HG02588 (cell line): ENCODE measurements at regions not wholly inside any gene's neighbourhood (a gene's known extent, or its start where the extent isn't known, plus 50 kb on each side); places are given as distances from the start of the nearest gene placed in this dataset.

Experiments used
- ATAC-seq: cut with Tn5 transposase; IDR thresholded peaks from one replicate; pipeline ENCODE4 v1.9.1; 2021; ENCODE audit warnings: mild to moderate bottlenecking, moderate library complexity; ENCODE audit not compliant: unreplicated experiment

- no peak for ATAC-seq
These were observed 119.0 kb upstream of the WDR17 start for GRCh38 chr4:175946472-175947116.

GRCh38 chr4:175947117-175947722, 118.4 kb upstream of the WDR17 start:
- ATAC-seq, result no peak

GRCh38 chr4:175951794-175952193, 113.8 kb upstream of the WDR17 start:
- no peak for ATAC-seq

GRCh38 chr4:175953116-175953515, 112.5 kb upstream of the WDR17 start:
- ATAC-seq, result no peak

- peak; percentile 97 for ATAC-seq
These were observed 111.6 kb upstream of the WDR17 start for GRCh38 chr4:175953960-175954521.

- ATAC-seq, result no peak
These were observed 111.0 kb upstream of the WDR17 start for GRCh38 chr4:175954685-175955084.

GRCh38 chr4:175961604-175962003, 104.0 kb upstream of the WDR17 start:
- ATAC-seq, result peak; percentile 89

GRCh38 chr4:175970072-175970471, 95.6 kb upstream of the WDR17 start:
- no peak for ATAC-seq

- no peak for ATAC-seq
These were observed 94.9 kb upstream of the WDR17 start for GRCh38 chr4:175970724-175971123.

GRCh38 chr4:175971388-175972179, 94.1 kb upstream of the WDR17 start:
- no peak for ATAC-seq

- no peak for ATAC-seq
These were observed 92.4 kb upstream of the WDR17 start for GRCh38 chr4:175973027-175973923.

- no peak for ATAC-seq
These were observed 82.0 kb upstream of the WDR17 start for GRCh38 chr4:175983636-175984035.

- ATAC-seq, result no peak
These were observed 79.0 kb upstream of the WDR17 start for GRCh38 chr4:175986668-175987067.

GRCh38 chr4:175988511-175988910, 77.1 kb upstream of the WDR17 start:
- ATAC-seq, result no peak

- no peak for ATAC-seq
These were observed 69.4 kb upstream of the WDR17 start for GRCh38 chr4:175996206-175996605.

GRCh38 chr4:175997291-175997690, 68.3 kb upstream of the WDR17 start:
- no peak for ATAC-seq

- ATAC-seq, result no peak
These were observed 66.9 kb upstream of the WDR17 start for GRCh38 chr4:175998782-175999181.

GRCh38 chr4:175999944-176000343, 65.7 kb upstream of the WDR17 start:
- no peak for ATAC-seq

- no peak for ATAC-seq
These were observed 64.3 kb upstream of the WDR17 start for GRCh38 chr4:176001151-176002006.
